Choroid plexus epithelial cell (primary cell): ENCODE measurements at regions not wholly inside any gene's neighbourhood (a gene's known extent, or its start where the extent isn't known, plus 50 kb on each side); places are given as distances from the start of the nearest gene placed in this dataset.

ENCODE experiments used
- DNase-seq: peaks from one replicate; pipeline ENCODE4 v3.0.0-alpha.2; 2010; ENCODE audit warnings: low read depth
- H3K4me3 ChIP-seq: 2 replicates; pipeline ENCODE4 v1.5.1; 2011; ENCODE audit warnings: low read depth, mild to moderate bottlenecking, control low read depth, low read length, moderate library complexity
- TF ChIP-seq, protein P1 (sequence below): conservative IDR thresholded peaks from 2 replicates; pipeline ENCODE4 v1.5.1; 2011; ENCODE audit warnings: low read depth, mild to moderate bottlenecking, control low read depth, inconsistent platforms, low read length, moderate library complexity

- no peak for DNase-seq
- TF ChIP-seq, protein P1, sequence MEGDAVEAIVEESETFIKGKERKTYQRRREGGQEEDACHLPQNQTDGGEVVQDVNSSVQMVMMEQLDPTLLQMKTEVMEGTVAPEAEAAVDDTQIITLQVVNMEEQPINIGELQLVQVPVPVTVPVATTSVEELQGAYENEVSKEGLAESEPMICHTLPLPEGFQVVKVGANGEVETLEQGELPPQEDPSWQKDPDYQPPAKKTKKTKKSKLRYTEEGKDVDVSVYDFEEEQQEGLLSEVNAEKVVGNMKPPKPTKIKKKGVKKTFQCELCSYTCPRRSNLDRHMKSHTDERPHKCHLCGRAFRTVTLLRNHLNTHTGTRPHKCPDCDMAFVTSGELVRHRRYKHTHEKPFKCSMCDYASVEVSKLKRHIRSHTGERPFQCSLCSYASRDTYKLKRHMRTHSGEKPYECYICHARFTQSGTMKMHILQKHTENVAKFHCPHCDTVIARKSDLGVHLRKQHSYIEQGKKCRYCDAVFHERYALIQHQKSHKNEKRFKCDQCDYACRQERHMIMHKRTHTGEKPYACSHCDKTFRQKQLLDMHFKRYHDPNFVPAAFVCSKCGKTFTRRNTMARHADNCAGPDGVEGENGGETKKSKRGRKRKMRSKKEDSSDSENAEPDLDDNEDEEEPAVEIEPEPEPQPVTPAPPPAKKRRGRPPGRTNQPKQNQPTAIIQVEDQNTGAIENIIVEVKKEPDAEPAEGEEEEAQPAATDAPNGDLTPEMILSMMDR = no peak
- H3K4me3 ChIP-seq = no peak overlapping the region
Measured at GRCh38 chr13:40863723-40864122, 74.3 kb downstream of the SLC25A15 start.

DNA sequence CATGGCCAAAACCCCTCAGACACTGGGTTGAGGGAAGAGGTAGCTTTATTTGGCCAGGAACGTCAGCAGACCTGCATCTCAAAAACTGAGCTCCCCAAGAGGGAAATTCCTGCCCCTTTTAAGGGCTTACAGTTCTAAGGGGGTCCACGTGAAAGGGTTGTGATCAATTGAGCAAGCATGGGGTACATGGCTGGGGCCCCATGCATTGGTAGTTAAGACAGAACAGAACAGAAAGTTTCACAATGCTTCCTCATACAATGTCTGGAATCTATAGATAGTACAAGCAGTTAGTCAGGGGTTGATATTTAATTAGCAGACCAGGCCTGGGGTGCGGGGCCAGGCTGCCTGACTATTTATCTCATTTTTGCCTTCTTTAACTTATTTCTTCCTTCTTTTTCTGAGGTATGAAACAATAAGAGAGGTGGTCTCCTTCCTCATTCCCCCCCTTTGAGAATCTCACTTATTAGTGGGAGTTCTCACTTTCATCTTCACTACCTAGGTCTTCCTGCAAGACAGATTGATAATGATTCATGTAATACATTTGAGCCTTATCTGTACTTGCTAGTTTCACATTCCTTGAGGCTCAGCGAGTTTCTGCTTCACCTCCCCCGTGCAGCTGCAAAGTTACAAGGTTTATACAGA is 84.8 kb downstream of the SLC25A15 start:
- H3K4me3 ChIP-seq = no peak overlapping the region
- DNase-seq = peak; percentile 5
- TF ChIP-seq, protein P1 = no peak

DNA sequence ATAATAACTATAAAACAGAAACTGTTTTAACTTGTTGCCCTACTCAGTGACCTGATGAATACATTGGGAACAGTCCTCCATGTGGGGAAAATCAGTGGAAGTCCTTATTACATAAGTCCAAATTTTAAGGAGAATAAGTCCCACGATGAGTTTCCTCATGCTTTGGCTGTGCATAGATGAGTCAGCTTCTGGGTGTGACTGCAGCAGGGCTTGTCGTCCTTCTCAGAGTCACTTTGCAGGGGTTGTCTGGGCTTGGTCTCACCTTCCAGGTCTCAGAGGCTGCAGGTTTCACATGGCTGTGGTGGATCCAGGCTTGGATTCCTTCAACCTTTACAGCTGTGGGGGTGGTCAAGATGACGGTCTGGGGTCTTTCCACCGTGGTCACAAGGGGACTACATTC is 85.6 kb downstream of the SLC25A15 start:
- DNase-seq = no peak
- H3K4me3 ChIP-seq = no peak overlapping the region
- TF ChIP-seq, protein P1 = no peak

- no peak overlapping the region for H3K4me3 ChIP-seq
- DNase-seq = no peak
- TF ChIP-seq, protein P1 = no peak
Measured at GRCh38 chr13:40875583-40875982, 86.2 kb downstream of the SLC25A15 start.

DNA sequence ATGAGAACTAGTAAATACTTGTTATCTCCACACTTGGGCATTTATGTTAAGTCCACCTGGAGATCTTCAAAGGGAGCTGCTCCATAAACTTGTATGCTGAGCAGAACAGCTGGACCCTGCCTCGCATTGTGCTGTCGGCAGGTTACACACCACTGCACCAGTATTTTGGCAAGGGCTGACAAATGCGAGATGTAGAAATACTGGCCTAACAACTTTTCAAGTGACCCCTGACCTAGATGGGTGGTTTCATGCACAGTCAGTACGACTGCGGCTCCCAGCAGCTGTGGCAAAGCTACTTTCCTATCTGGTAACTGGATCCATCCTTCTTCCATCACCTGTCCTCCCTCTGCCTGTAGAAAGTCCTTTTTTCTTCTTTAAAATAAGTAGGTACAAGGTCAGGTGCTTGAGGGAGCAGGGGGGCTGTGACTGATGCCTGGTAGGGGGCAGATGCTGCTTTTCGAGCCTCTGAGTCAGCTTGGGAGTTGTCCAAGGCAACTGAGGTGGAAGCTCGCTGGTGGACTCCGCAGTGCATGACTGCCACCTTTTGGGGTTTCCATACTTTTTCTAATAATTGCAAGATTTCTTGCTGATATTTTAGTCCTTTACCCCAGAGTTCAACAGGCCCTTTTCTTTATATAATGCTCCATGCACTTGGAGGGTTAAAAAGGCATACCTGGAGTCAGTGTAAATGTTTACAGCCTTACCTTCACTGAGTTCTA is 86.8 kb downstream of the SLC25A15 start:
- no peak for DNase-seq
- no peak overlapping the region for H3K4me3 ChIP-seq
- TF ChIP-seq, protein P1 = no peak

- peak; percentile 35 for DNase-seq
- no peak overlapping the region for H3K4me3 ChIP-seq
- TF ChIP-seq, protein P1 = no peak
Measured at GRCh38 chr13:40878321-40878720, 88.9 kb downstream of the SLC25A15 start.

GRCh38 chr13:40878823-40879222 is 89.4 kb downstream of the SLC25A15 start:
- no peak for DNase-seq
- TF ChIP-seq, protein P1 = no peak
- H3K4me3 ChIP-seq = no peak overlapping the region
